GM23338 (cell line): ENCODE measurements at regions not wholly inside any gene's neighbourhood (a gene's known extent, or its start where the extent isn't known, plus 50 kb on each side); places are given as distances from the start of the nearest gene placed in this dataset.

Experiments used
- EZH2 ChIP-seq: fragments of 200-600 bp; sonication (generic); IDR thresholded peaks from one replicate; pipeline ENCODE4 v1.8.0; 2017; ENCODE audit warnings: antibody characterized with exemption, mild to moderate bottlenecking, low read depth; ENCODE audit not compliant: unreplicated experiment
- EZH2phosphoT487 ChIP-seq: fragments of 200-600 bp; sonication (generic); IDR thresholded peaks from one replicate; pipeline ENCODE4 v1.8.1; 2018; ENCODE audit warnings: antibody characterized with exemption; ENCODE audit not compliant: unreplicated experiment
- POLR2AphosphoS5 ChIP-seq: IDR thresholded peaks from 2 replicates; pipeline ENCODE4 v1.6.1; 2016; ENCODE audit warnings: antibody characterized with exemption, low read depth
- STAT1 ChIP-seq: IDR thresholded peaks from one replicate; pipeline ENCODE4 v1.6.1; 2016; ENCODE audit warnings: antibody characterized with exemption; ENCODE audit not compliant: unreplicated experiment
- TF ChIP-seq, protein P1 (sequence below), 2 experiments: fragments of 200-600 bp in 1 of 2; sonication (generic) in 1 of 2; conservative IDR thresholded peaks; 2 replicates each; pipeline versions ENCODE4 v1.5.1 to v1.6.1; 2016 to 2017; ENCODE audit warnings: antibody characterized with exemption in 2 of 2, low read depth in 2 of 2, mild to moderate bottlenecking in 2 of 2, moderate library complexity in 1 of 2
- TF ChIP-seq, protein P2 (sequence below): IDR thresholded peaks from one replicate; pipeline ENCODE4 v1.6.1; 2018; ENCODE audit warnings: antibody characterized with exemption; ENCODE audit not compliant: unreplicated experiment

DNA sequence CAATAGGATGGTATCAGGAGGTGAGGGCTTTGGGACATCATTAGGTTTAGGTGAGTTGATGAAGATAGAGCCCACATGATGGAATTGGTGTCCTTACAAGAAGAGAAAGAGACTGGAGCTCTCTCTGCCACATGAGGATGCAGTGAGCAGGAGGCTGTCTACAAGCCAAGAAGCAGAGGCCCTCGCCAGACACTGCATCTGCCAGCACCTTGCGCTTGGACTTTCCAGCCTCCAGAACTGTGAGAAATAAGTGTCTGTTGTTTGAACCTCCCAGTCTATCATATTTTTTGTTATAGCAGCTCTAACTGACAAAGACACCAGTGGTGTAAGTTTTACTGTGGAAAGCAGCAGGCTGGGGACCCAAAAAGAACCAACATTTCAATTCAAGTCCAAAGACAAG lies 571.1 kb upstream of the ID2 start:
- TF ChIP-seq, protein P1, sequence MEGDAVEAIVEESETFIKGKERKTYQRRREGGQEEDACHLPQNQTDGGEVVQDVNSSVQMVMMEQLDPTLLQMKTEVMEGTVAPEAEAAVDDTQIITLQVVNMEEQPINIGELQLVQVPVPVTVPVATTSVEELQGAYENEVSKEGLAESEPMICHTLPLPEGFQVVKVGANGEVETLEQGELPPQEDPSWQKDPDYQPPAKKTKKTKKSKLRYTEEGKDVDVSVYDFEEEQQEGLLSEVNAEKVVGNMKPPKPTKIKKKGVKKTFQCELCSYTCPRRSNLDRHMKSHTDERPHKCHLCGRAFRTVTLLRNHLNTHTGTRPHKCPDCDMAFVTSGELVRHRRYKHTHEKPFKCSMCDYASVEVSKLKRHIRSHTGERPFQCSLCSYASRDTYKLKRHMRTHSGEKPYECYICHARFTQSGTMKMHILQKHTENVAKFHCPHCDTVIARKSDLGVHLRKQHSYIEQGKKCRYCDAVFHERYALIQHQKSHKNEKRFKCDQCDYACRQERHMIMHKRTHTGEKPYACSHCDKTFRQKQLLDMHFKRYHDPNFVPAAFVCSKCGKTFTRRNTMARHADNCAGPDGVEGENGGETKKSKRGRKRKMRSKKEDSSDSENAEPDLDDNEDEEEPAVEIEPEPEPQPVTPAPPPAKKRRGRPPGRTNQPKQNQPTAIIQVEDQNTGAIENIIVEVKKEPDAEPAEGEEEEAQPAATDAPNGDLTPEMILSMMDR (conservative IDR thresholded peaks at IDR 0.05; ENCODE audit: low read depth in 2 of 2) = no peak
- TF ChIP-seq EZH2 = no peak
- TF ChIP-seq, protein P2, sequence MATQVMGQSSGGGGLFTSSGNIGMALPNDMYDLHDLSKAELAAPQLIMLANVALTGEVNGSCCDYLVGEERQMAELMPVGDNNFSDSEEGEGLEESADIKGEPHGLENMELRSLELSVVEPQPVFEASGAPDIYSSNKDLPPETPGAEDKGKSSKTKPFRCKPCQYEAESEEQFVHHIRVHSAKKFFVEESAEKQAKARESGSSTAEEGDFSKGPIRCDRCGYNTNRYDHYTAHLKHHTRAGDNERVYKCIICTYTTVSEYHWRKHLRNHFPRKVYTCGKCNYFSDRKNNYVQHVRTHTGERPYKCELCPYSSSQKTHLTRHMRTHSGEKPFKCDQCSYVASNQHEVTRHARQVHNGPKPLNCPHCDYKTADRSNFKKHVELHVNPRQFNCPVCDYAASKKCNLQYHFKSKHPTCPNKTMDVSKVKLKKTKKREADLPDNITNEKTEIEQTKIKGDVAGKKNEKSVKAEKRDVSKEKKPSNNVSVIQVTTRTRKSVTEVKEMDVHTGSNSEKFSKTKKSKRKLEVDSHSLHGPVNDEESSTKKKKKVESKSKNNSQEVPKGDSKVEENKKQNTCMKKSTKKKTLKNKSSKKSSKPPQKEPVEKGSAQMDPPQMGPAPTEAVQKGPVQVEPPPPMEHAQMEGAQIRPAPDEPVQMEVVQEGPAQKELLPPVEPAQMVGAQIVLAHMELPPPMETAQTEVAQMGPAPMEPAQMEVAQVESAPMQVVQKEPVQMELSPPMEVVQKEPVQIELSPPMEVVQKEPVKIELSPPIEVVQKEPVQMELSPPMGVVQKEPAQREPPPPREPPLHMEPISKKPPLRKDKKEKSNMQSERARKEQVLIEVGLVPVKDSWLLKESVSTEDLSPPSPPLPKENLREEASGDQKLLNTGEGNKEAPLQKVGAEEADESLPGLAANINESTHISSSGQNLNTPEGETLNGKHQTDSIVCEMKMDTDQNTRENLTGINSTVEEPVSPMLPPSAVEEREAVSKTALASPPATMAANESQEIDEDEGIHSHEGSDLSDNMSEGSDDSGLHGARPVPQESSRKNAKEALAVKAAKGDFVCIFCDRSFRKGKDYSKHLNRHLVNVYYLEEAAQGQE = no peak
- TF ChIP-seq STAT1 = no peak
- no peak for TF ChIP-seq EZH2phosphoT487
- TF ChIP-seq POLR2AphosphoS5 = no peak
